ENCODE measurements at regions not wholly inside any gene's neighbourhood (a gene's known extent, or its start where the extent isn't known, plus 50 kb on each side); places are given as distances from the start of the nearest gene placed in this dataset.

GRCh38 chr1:98021126-98021525, 100.3 kb upstream of the DPYD start:
- DNase-seq, result no peak

GRCh38 chr1:98019747-98020146, 98.9 kb upstream of the DPYD start:
- DNase-seq, result no peak

GRCh38 chr1:98018074-98018473, 97.2 kb upstream of the DPYD start:
- no peak for DNase-seq

DNA sequence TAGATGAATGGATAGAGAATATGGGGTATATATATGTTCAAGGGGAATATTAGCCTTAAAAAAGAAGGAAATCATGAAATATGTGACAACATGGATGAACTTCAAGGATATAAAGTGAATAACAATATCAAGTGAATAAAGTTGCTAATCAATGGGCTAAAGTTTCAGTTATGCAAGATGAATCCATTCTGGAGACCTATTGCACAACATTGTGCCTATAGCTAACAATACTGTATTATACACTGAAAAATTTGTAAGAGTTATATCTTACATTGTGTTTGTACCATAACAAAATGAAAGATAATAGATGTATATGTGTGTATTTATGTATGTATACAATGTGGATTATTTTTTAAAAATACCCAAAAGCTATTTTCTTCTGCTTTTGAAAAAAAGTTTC, 96.3 kb upstream of the DPYD start:
- DNase-seq, result no peak

GRCh38 chr1:98008373-98008772, 87.5 kb upstream of the DPYD start:
- DNase-seq, result no peak

- DNase-seq, result no peak
Measured at GRCh38 chr1:98005326-98006010, 84.6 kb upstream of the DPYD start.

DNA sequence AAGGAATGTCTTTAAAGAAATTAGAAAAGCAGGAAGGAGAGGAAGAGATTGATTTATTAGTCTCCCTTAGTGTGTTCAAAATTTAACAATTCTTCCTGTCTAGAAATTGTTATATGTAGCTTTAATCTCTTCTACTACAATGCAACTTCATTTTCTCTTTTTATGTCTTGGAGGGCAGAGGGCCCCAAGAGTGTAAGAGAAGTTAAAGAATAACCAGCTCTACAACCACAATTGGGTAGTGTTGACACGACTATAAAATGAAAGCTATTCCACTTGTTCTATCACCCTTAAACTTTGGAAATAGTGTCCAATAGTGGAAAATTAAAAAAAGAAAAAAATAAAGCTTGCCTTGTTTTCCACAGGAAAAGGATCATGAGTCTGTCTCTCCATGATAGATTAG, 82.6 kb upstream of the DPYD start:
- DNase-seq, result no peak

GRCh38 chr1:98002288-98002687, 81.5 kb upstream of the DPYD start:
- DNase-seq, result no peak

DNA sequence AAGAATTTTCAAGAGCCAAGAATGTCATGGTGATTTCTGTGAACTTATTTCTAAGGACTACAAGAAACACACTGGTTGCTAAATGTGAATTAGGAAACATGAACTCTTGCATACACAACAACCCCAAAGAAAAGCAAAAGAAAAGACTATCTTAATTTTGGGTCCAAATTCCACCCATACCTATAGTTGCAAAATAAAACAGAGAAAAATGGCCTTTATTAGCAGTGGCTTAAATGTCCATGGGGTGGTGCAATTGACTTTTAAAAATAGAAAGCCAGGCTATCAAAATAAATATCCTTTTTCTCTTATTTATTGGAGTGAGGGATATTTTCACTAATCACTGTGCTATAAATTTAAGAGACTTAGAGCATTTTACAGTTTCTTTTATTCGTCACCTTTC, 80.9 kb upstream of the DPYD start:
- no peak for DNase-seq

DNA sequence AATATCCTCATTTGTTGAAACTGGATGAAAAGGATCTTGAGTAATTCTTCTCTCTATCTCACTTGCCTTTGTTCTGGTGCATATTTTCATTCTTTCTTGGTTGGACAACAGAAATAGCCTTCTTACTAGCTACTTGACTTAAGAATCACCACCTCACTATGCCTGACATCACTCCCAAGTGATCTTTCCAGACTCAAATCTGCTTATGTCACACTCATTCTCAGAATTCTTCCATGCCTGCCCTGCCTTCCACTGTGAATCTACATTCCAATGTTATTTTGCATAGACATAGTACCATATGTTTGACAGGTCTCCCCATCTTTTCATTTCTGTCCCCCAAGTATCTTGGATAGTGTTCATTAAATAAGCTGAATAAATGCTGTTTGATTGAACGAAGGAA, 78.5 kb upstream of the DPYD start:
- DNase-seq, result no peak

DNA sequence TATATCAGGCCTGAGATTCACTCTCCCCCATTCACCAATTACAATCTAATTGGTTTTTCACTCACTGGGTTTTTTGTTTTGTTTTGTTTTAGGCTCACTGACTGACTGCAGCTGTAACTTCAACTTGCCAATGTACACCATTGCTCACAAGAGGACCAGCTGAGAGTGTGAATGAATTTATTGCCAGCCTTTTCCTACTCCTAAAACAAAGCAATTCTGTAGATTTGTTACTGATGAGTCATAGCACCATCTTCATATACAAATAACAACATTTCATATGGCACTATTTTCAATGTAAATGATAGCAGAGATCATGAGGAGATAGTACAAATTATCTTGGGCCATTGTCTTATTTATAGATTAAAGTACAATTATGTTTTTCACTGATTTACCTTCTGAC, 76.0 kb upstream of the DPYD start:
- DNase-seq, result no peak

DNA sequence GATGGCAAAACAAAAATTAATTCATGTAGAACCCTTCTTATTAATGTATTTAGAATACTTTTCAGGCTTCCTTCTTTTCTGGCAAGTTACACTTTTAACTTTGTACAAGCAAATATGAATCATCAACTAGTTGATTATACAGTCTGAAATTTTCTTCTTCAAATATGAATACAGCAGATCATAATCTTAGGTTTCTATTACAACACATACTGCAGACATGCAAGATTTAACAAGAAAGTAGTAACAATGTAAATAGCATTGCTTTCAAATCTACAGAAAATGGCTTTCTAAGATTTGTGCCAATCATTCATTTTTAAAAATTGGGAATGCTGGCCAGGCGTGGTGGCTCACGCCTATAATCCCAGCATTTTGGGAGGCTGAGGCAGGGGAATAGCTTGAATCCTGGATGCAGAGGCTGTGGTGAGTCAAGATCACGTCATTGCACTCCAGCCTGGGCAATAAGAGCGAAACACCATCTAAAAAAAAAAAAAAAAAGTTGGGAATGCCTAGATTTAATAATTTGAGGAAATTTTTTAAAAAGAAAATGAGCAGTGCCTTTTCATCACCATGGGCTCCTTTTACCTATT, 68.4 kb upstream of the DPYD start:
- no peak for DNase-seq

DNA sequence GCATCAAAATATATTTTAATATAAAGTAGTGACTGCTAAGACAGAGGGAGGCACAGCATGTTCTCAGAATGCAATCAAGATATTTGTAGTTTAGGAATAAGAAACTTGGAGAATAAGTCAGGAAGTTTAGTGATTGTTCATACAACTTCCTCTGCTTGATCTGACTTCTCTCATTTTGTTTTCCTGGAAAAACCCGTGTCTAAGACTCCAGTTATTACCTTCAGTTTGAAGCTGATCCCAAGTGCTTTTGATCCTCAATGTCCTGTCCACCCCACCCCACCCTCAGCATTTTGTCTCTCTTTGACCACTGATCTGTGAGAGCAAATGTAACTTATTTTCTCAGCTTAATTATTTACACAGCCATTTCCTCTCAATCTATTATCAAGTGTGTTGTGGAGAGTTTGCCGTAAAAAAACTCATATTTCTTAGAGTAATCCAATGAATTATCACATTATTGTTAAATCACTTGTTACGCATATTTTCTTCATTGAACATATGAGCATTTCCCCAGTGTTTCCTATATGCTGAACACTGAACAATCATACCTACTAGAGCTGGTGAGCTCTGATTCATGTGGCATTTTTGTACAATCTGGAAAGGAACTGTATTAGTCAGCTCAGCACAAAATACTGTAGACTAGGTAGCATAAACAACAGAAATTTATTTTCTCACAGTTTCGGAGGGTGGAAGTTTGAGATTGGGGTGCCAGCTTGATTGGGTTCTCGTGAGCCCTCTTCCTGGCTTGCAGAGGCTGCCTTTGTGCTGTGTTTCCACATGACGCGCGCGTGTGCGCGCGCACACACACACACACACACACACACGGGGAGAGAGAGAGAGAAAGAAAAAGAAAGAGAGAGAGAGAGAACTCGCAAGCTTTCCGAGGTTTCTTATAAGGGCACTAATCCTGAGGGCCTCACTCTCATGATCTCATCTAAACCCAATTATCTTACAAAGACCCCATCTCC, 65.5 kb upstream of the DPYD start:
- DNase-seq, result no peak

- no peak for DNase-seq
Measured at GRCh38 chr1:97983126-97983525, 62.3 kb upstream of the DPYD start.

DNA sequence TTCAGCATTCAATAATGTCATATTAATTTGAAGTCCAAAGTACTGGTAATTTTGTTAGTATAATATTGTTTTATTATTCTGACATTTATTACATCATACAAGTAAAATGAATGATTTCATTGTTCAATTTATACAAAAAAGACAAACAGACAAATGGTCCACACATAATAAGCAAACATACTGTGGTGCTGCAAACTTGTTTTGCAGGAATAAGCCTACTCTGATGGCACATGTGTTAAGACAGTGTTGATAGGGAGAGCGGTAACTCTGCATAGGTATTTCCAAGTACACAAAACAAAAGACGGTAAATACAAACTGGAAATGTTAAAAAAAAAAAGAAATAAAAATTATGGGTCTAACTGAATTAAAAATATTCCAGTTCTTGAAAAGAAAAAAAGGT, 59.7 kb upstream of the DPYD start:
- no peak for DNase-seq

DNA sequence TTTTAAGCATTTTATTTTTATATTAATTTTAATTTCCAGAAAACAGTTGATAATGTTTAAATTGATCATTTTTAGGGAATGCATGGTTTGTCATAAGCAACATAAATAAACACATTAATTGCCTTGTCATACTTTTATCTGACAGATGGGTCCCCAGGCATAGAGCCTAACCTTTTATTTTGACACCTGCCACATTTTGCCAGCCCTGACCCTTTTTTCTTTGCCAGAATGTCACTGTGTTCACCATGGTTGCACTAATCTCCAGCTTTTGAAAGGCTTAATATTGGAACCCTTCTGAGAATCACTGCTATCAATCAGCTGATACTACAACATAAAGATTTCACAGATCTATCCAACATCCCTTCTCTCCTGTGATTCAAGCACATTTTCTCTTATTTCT, 56.0 kb upstream of the DPYD start:
- no peak for DNase-seq
